ENCODE measurements at regions not wholly inside any gene's neighbourhood (a gene's known extent, or its start where the extent isn't known, plus 50 kb on each side); places are given as distances from the start of the nearest gene placed in this dataset.

- DNase-seq = no peak
- WGBS, 3 donors = 52 to 60% (median 59%) methylated on average over 3 of the region's 3 CpGs
- Histone ChIP-seq H3K27ac (no peak overlapping the region), H3K4me1 (peaks cover 18% of the 10 kb centered on the region), H3K27me3 (ENCODE audit: insufficient read depth in 3 of 3, low read length in 2 of 3) (no peaks in the 10 kb centered on the region), H3K4me3 (no peak overlapping the region), H3K36me3 (ENCODE audit: insufficient read depth in 1 of 2, low read depth in 1 of 2) (no peaks in the 10 kb centered on the region), H3K9me3 (no peaks in the 10 kb centered on the region)
- intact Hi-C loops (cut with DNase I) = no loop called here
- no peak for TF ChIP-seq CTCF (IDR thresholded peaks at IDR 0.05)
- no peak for ATAC-seq
Measured at GRCh38 chr5:33232731-33233505, 207.8 kb upstream of the TARS1 start.

GRCh38 chr5:33235304-33235703 lies 205.5 kb upstream of the TARS1 start:
- intact Hi-C loops (cut with DNase I) = no loop called here
- DNase-seq (no peak), ATAC-seq (no peak)
- WGBS, 3 donors = 87 to 93% (median 87%) methylated on average over 4 of the region's 4 CpGs
- no peak overlapping the region for H3K4me3 ChIP-seq
- no peaks in the 10 kb centered on the region for H3K36me3 ChIP-seq (ENCODE audit: insufficient read depth in 1 of 2, low read depth in 1 of 2)
- peaks cover 6% of the 10 kb centered on the region for H3K4me1 ChIP-seq
- no peak for TF ChIP-seq CTCF (IDR thresholded peaks at IDR 0.05)
- H3K27me3 ChIP-seq (ENCODE audit: insufficient read depth in 3 of 3, low read length in 2 of 3) = no peaks in the 10 kb centered on the region
- no peak overlapping the region for H3K27ac ChIP-seq
- H3K9me3 ChIP-seq = no peaks in the 10 kb centered on the region

- no peak for TF ChIP-seq CTCF (IDR thresholded peaks at IDR 0.05)
- DNase-seq (no peak), ATAC-seq (no peak)
- no peaks in the 10 kb centered on the region for H3K36me3 ChIP-seq (ENCODE audit: insufficient read depth in 1 of 2, low read depth in 1 of 2)
- no peaks in the 10 kb centered on the region for H3K9me3 ChIP-seq
- no peak overlapping the region for H3K4me3 ChIP-seq
- H3K27ac ChIP-seq = no peak overlapping the region
- 89 to 94% (median 92%) methylated on average over 4 of the region's 4 CpGs for WGBS, 3 donors
- H3K27me3 ChIP-seq (ENCODE audit: insufficient read depth in 3 of 3, low read length in 2 of 3) = no peaks in the 10 kb centered on the region
- peaks cover 6% of the 10 kb centered on the region for H3K4me1 ChIP-seq
- intact Hi-C loops (cut with DNase I) = no loop called here
Measured at GRCh38 chr5:33235824-33236223, 204.9 kb upstream of the TARS1 start.

- Histone ChIP-seq H3K4me1 (peaks cover 6% of the 10 kb centered on the region), H3K27ac (no peak overlapping the region), H3K4me3 (no peak overlapping the region), H3K9me3 (no peaks in the 10 kb centered on the region), H3K27me3 (ENCODE audit: insufficient read depth in 3 of 3, low read length in 2 of 3) (no peaks in the 10 kb centered on the region), H3K36me3 (ENCODE audit: insufficient read depth in 1 of 2, low read depth in 1 of 2) (no peaks in the 10 kb centered on the region)
- intact Hi-C loops (cut with DNase I) = no loop called here
- ATAC-seq (no peak), DNase-seq (no peak)
- TF ChIP-seq CTCF (IDR thresholded peaks at IDR 0.05) = no peak
Measured at GRCh38 chr5:33237471-33237870, 203.3 kb upstream of the TARS1 start.
